ENCODE measurements at regions not wholly inside any gene's neighbourhood (a gene's known extent, or its start where the extent isn't known, plus 50 kb on each side); places are given as distances from the start of the nearest gene placed in this dataset.
"Not testable (repeated sequence)": the region's sequence is repeated elsewhere in the genome, so short reads cannot be mapped to it uniquely, and the experiment has no call there.

GRCh38 chr7:63106506-63107388 is 891.9 kb upstream of the ZNF722 start:
- no peaks in the 10 kb centered on the region for H3K9me3 ChIP-seq (ENCODE audit: control insufficient read depth, insufficient read depth, low read depth, low read length)

DNA sequence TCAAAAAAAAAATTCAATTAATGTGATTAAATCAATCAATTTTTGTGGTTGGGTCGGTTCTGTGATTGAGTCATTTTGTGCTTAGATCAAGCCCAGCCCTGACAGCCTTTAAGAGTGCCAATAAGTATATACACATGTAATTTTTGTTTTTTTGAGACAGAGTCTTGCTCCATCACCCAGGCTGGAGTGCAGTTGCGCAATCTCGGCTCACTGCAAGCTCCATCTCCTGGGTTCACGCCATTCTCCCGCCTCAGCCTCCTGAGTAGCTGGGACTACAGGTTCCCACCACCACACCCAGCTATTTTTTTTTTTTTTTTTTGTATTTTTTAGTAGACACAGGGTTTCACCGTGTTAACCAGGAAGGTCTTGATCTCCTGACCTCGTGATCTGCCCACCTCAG is 887.1 kb upstream of the ZNF722 start:
- POLR2A ChIA-PET, ATAC-seq: not testable (repeated sequence)

More at GRCh38 chr7:63106506-63107388, 891.9 kb upstream of the ZNF722 start:
- intact Hi-C loops (cut with micrococcal nuclease; ENCODE audit: unreplicated experiment): no loop called here
- no peak for ATAC-seq
- no TSS peak for BruUV-seq (replicated peaks)
- Histone ChIP-seq H3K4me1 (ENCODE audit: control insufficient read depth, insufficient read depth, low read length) (no peaks in the 10 kb centered on the region), H3K27ac (ENCODE audit: low read length) (no peak overlapping the region), H3K36me3 (ENCODE audit: control insufficient read depth, insufficient read depth, low read length) (no peaks in the 10 kb centered on the region), H3K27me3 (ENCODE audit: control insufficient read depth, insufficient read depth, low read length) (no peaks in the 10 kb centered on the region), H3K4me3 (ENCODE audit: low read depth in 2 of 2, low read length in 2 of 2) (no peak overlapping the region)
- CTCF ChIA-PET: no interaction called here
- in situ Hi-C loops (cut with HindIII; ENCODE audit: low pct_unique_long_range_greater_than_20kb, low sequenced_read_pairs): no loop called here
- POLR2A ChIA-PET: no interaction called here
- DNase-seq (ENCODE audit: low read depth, low spot score): no peak
- TF ChIP-seq POLR2AphosphoS5 (IDR thresholded peaks at IDR 0.05; ENCODE audit: low read depth, low read length) (no peak), SIN3A (IDR thresholded peaks at IDR 0.05; ENCODE audit: borderline replicate concordance, insufficient read depth, low read depth, low read length) (no peak), TCF7L2 (IDR thresholded peaks at IDR 0.05; ENCODE audit: low read depth, low read length) (no peak)
- TF ChIP-seq, protein P1, sequence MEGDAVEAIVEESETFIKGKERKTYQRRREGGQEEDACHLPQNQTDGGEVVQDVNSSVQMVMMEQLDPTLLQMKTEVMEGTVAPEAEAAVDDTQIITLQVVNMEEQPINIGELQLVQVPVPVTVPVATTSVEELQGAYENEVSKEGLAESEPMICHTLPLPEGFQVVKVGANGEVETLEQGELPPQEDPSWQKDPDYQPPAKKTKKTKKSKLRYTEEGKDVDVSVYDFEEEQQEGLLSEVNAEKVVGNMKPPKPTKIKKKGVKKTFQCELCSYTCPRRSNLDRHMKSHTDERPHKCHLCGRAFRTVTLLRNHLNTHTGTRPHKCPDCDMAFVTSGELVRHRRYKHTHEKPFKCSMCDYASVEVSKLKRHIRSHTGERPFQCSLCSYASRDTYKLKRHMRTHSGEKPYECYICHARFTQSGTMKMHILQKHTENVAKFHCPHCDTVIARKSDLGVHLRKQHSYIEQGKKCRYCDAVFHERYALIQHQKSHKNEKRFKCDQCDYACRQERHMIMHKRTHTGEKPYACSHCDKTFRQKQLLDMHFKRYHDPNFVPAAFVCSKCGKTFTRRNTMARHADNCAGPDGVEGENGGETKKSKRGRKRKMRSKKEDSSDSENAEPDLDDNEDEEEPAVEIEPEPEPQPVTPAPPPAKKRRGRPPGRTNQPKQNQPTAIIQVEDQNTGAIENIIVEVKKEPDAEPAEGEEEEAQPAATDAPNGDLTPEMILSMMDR (IDR thresholded peaks at IDR 0.05): no peak

GRCh38 chr7:63112764-63113712 is 885.6 kb upstream of the ZNF722 start:
- Histone ChIP-seq H3K36me3 (ENCODE audit: control insufficient read depth, insufficient read depth, low read length) (no peaks in the 10 kb centered on the region), H3K4me1 (ENCODE audit: control insufficient read depth, insufficient read depth, low read length) (no peaks in the 10 kb centered on the region), H3K27ac (ENCODE audit: low read length) (no peak overlapping the region), H3K27me3 (ENCODE audit: control insufficient read depth, insufficient read depth, low read length) (no peaks in the 10 kb centered on the region), H3K9me3 (ENCODE audit: control insufficient read depth, insufficient read depth, low read depth, low read length) (no peaks in the 10 kb centered on the region), H3K4me3 (ENCODE audit: low read depth in 2 of 2, low read length in 2 of 2) (no peak overlapping the region)
- no TSS peak for BruUV-seq (replicated peaks)
- DNase-seq (ENCODE audit: low read depth, low spot score): no peak
- POLR2A ChIA-PET: no interaction called here
- CTCF ChIA-PET: no interaction called here
- ATAC-seq: no peak
- in situ Hi-C loops (cut with HindIII; ENCODE audit: low pct_unique_long_range_greater_than_20kb, low sequenced_read_pairs) (no loop called here), intact Hi-C loops (cut with micrococcal nuclease; ENCODE audit: unreplicated experiment) (no loop called here)
- TF ChIP-seq, protein P1 (IDR thresholded peaks at IDR 0.05): no peak
- no peak for TF ChIP-seq REST (IDR thresholded peaks at IDR 0.05; ENCODE audit: insufficient read depth in 1 of 2, low read depth in 2 of 2, low read length in 1 of 2)
- no peak for TF ChIP-seq SIN3A (IDR thresholded peaks at IDR 0.05; ENCODE audit: borderline replicate concordance, insufficient read depth, low read depth, low read length)
- TF ChIP-seq TCF7L2 (IDR thresholded peaks at IDR 0.05; ENCODE audit: low read depth, low read length): no peak
- TF ChIP-seq POLR2AphosphoS5 (IDR thresholded peaks at IDR 0.05; ENCODE audit: low read depth, low read length): no peak

More for the DNA sequence above, 887.1 kb upstream of the ZNF722 start:
- CTCF ChIA-PET; DNase-seq (ENCODE audit: low read depth, low spot score); H3K36me3 ChIP-seq (ENCODE audit: control insufficient read depth, insufficient read depth, low read length); BruUV-seq (replicated peaks); intact Hi-C loops (cut with micrococcal nuclease; ENCODE audit: unreplicated experiment); in situ Hi-C loops (cut with HindIII; ENCODE audit: low pct_unique_long_range_greater_than_20kb, low sequenced_read_pairs); H3K27me3 ChIP-seq (ENCODE audit: control insufficient read depth, insufficient read depth, low read length); H3K9me3 ChIP-seq (ENCODE audit: control insufficient read depth, insufficient read depth, low read depth, low read length); H3K4me3 ChIP-seq (ENCODE audit: low read depth in 2 of 2, low read length in 2 of 2); H3K27ac ChIP-seq (ENCODE audit: low read length); H3K4me1 ChIP-seq (ENCODE audit: control insufficient read depth, insufficient read depth, low read length): not testable (repeated sequence)
